Activated CD4-positive, alpha-beta T cell treated with anti-CD3 and anti-CD28 coated beads, Interleukin-2, amount 50 U/mL, for 24 hours (primary cell): ENCODE measurements at regions not wholly inside any gene's neighbourhood (a gene's known extent, or its start where the extent isn't known, plus 50 kb on each side); places are given as distances from the start of the nearest gene placed in this dataset.

Experiments used
- DNase-seq, 2 donors: peaks; one replicate each; pipeline ENCODE4 v3.0.0-alpha.2; 2020; ENCODE audit warnings: low read depth in 1 of 2, low spot score in 1 of 2

DNA sequence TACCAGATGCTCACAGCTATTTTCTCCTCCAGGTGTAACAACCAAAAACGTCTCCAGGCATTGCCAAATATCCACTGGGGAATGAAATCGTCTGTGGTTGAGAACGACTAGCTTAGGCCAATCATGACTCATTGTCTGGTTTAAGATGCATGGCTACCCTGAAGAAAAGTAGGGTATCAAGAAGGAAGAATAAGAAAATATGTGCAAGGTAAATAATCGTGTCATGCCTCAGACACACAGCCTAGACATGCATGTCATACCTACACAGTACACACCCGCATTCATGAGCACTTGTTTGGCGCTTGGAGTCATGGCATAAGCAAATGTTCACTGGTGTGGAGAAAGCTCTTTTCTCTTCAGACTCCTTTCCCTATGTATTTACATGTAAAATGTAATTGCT is 745.7 kb downstream of the MAFB start:
- no peak for DNase-seq

- no peak for DNase-seq
These were observed 747.8 kb downstream of the MAFB start for GRCh38 chr20:39941245-39941644.

- DNase-seq = no peak
These were observed 749.7 kb downstream of the MAFB start for GRCh38 chr20:39939241-39939865.

DNA sequence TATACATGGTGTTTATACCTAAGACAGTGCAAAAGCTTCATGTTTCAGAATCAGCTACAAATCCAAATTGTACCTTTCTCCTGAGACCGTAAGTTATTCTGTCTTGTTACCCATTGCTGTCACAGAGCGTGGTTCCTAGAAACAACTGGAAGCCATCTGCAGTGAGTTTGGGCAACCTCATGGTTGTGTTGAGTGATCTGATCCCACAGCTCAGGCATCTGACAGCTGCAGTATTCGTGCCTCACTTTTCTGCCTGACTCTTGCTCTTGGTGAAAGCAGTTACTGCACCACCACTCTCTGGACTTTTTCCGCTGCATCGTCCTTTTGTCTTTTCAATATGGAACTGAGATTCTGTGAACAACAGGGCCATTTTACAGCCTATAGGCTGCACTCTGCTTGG is 752.6 kb downstream of the MAFB start:
- DNase-seq = no peak

DNA sequence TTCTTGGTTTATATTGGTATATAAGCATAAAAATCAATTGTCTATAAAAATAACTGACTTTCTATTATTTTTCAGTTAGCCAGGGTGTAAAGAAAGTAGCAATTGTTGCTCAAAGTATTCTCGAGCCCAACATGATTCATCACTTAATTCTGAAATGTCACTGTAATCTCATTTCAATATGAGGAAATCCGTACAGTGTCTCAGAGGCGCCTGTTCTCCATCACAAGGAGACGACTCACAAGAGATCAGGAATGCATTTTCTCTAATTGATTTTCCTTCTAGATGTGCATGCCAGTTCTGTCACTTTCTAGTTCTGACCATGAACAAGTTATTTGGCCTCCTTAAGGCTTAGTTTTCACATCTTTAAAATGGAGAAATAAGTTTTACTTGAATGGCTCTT is 753.1 kb downstream of the MAFB start:
- no peak for DNase-seq

DNA sequence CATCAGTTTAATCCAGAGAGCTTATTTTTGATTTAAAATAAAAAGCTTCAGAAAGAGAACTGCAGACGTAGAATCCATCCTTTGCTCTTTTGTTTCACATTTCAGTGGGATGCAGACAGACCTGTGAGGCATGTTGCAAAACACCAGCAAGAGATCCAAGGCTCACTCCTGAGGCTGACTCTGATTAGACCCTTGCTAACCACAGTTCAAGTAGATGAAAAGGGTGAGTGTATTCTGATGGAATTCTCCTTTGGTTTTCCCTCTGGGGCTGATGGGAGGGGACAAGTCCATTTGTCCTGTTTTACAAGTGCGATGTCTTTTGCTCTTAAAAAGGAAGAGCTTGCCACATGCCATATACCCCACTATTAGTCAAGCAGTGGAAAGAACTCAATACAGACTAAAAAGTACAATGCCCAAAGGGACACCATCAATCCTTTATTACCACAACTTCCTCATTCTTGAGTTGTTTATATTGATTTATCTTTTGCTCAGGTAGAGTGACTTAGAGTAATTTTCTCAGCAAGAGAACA is 772.7 kb downstream of the MAFB start:
- no peak for DNase-seq

DNA sequence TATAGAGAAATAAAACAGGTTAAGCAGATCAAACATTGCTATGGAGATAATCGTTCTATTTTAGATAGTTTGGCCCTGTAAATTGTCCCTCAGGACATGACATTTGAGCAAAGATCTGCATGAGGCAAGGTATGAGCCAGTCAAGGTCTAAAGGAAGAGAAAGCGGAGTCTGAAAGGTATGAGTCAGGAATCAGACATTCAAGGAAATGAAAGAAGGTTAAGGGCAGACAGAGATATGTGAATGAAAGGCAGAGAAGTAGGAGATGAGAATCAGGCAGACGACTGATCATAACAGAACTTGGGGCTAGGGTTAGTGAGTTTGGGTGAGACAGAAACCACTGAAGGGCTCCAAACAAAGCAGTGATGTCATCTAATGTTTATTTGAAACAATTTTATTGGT is 775.8 kb downstream of the MAFB start:
- DNase-seq = no peak

DNA sequence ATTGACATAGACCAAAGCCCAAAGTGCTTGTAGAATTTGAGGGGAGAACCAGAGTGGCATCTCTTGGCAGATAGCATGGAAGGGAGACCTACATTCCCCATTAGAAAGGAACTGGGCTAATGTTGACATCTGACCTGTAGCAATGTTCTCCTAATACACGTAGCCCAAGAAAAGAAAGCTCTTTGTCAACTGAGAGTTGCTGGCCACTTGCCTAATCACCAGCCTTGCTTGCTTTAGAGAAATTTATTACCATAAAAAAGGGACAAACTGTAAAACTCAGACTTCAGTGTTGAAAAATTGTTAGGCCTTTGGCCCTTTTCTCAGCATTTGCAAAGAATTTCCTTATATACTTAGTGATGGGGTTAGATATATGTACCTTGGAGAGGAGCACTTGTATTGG is 777.5 kb downstream of the MAFB start:
- no peak for DNase-seq

DNA sequence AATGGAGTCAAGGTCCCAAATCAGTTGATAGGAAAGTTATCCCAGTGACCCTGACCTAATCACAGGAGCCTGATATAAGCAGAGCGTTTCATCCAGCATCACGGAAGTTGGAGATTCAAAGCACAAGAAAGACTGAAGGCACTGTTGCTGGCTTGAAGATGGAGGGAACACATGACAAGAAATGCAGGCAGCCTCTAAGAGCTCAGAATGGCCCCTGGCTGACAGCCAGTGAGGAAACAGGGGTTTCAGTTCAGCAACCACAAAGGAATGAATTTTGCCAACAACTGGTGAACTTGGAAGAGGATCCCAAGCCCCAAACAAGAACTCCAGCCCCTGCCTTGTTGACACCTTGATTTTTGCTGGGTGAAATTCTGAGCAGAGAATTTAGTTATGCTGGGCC is 778.5 kb downstream of the MAFB start:
- no peak for DNase-seq

DNA sequence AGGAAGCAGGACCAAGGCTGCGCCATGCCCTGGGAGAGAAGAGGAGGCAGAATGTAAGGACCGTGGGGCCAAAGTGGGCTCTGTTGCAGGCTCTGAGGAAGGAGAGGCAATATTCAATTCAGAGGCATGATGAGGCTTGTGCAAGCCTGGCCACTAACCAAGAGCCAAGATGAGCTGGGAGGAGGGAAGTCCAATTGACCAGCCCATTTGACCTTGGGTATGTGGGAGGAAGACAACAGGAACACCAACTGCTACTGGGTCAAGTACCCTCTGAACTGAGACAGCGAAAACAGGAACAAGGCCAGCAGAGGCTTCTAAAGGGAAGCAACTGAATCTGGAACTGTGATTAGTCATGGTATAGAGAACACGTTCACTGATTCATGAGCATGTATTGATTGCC is 779.6 kb downstream of the MAFB start:
- DNase-seq = no peak

DNA sequence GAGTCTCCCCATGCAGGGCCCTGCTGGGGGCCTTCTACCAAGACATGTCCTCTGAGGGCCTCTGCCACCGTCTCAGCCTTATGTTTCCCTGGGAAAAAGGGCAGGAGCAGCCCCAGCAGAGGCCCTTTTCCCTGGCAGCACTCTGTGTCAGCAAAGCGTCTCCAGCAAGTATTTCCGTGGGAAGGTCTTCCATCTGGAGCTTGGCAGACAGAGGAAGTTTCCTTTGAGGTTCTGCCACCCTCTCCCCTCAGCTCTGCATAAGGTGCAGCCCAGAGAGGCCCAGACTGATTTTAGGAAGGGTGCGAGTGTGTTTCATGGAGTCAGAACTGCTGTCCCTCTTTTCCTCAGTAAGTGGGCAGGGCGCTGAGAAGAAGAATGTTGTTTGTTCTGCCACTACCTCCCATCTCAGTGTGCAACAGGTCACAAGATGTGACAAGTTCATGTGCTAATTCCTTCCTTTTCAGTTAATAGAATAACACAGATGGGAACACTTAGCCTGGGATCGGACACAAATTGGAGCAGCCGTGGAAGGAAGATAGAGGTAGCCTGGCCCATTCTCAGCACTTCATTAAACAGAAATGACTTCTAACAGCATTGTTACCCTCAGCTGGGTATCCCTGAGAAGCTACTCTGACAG is 784.4 kb downstream of the MAFB start:
- DNase-seq = no peak

GRCh38 chr20:39903806-39904465 is 785.1 kb downstream of the MAFB start:
- no peak for DNase-seq

- DNase-seq = no peak
These were observed 789.2 kb downstream of the MAFB start for GRCh38 chr20:39899881-39900280.

- DNase-seq = no peak
These were observed 790.6 kb downstream of the MAFB start for GRCh38 chr20:39898467-39898852.

- no peak for DNase-seq
These were observed 791.1 kb downstream of the MAFB start for GRCh38 chr20:39897781-39898466.

DNA sequence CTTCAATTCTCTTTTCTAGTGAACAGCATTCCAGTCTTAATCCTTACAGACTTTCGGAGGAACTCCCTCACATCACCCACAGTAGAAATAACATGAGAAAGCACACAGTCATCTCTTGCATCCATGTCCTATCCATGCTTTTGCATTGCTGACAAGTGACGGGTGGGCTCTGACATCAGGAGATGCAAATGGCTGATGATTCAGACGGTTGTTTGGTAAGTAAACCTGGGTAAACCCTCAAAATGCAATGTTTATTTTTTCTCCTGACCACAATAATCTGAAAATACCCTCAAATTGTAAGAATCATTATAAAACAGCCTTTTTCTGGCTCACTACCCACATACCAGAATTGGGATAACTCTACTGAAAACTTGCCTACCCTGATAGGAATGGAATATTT is 792.0 kb downstream of the MAFB start:
- DNase-seq = no peak

- DNase-seq = no peak
These were observed 795.0 kb downstream of the MAFB start for GRCh38 chr20:39894067-39894466.

- no peak for DNase-seq
These were observed 795.9 kb downstream of the MAFB start for GRCh38 chr20:39893003-39893685.

DNA sequence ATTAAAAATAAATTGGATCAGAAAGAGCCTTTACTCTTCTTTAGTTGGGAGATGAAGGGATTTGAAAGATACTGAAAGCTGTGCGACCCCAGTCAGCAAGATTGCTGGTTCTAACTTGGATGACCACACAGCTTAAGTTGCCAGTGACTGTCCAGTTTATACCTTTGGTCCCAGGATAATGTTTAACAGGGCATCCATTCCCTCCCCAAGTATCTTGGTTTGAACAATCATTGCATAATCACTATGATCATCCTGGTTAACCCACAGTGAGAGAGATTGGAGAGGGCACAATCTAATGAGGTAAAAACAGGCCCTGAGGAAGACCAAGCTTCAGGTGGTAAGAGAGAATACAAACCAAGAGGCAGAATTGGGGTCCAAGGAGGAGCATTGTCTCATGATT is 798.3 kb downstream of the MAFB start:
- DNase-seq = no peak

DNA sequence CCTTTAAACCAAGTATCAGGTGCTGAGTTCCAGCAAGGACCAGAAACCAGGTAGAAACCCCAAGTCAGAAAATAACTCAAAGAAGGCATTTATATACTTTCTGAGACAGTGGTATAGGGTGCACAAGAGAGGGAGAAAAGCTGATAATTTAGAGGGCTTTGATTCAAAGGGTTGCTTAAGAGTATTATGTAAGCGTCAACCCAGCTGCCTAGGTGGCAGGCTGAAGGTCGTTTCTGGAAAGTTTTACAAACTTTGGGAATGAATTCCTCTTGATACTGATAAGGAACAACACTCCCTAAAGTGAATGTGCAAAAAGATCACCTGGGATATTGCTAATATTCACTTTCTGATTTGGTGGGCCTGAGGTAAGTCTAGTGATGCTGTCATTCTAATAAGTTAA is 800.7 kb downstream of the MAFB start:
- DNase-seq = no peak

GRCh38 chr20:39886650-39887190 is 802.3 kb downstream of the MAFB start:
- no peak for DNase-seq
